H54 (cell line): ENCODE measurements at regions not wholly inside any gene's neighbourhood (a gene's known extent, or its start where the extent isn't known, plus 50 kb on each side); places are given as distances from the start of the nearest gene placed in this dataset.

Source experiments
- DNase-seq: peaks from one replicate; pipeline ENCODE4 v3.0.0; 2011; ENCODE audit warnings: low spot score, mixed read lengths; ENCODE audit not compliant: insufficient read length
- FAIRE-seq: peaks from 3 replicates; lab custom pipeline; 2011; peaks lifted over from hg19 to GRCh38; lab: Jason Lieb, UNC
- POLR2A ChIP-seq: IDR thresholded peaks from 2 replicates; pipeline ENCODE4 v1.6.1; 2011; ENCODE audit warnings: low read depth, mild to moderate bottlenecking, low read length

- no peak for TF ChIP-seq POLR2A
- DNase-seq = no peak
- FAIRE-seq = no peak
Observed at GRCh38 chr2:162912787-162913186, 74.2 kb upstream of the KCNH7 start.

GRCh38 chr2:162908567-162908966 is 70.0 kb upstream of the KCNH7 start:
- FAIRE-seq = no peak
- no peak for TF ChIP-seq POLR2A
- no peak for DNase-seq

DNA sequence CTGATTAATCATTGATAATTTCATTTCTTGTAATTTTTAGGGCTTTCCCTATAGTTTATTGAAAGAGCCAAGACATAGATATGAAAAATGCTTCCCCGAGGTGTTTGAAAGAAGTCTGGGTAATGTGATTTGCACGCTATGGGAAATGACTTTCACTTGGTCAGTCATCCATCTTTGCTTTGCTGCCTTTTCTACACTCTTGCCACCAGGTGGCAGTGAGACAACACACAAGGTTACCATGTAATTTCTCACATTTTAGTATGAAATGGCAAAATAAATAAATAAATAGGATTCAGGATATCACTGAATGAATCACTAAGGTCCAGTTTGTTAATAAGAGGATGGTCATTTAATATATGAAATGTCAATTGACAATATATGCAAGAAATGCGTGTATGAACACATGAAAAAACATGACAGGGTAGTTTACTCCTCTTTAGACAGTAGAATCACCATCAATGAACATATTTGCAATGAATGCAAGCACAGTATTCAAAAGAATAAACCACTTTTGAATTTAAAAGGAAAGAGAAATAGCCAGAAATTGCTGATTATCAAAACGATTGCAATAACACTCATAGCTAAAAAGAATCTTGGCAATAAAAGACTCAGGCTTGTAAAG is 52.2 kb upstream of the KCNH7 start:
- no peak for TF ChIP-seq POLR2A
- DNase-seq = peak; percentile 6
- peak; percentile 75 for FAIRE-seq

DNA sequence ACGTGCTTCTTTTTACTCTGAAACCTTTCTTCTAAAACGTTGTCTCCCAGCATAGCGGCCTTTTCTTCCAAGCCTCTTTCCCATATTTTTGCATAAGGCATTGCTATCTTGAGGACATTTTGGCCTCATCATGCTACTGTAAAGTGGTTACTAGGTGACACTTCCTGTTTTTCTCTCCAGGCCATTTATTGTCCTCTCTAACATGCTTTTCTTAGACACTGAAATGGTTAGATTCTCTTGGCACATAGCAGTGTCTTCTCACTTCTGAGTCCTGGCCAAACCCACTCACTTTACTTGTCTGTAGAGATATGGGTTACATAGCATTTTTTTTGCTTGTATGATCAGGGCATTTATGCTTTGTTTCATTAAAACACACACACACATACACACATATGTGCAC is 50.1 kb upstream of the KCNH7 start:
- DNase-seq (no peak), FAIRE-seq (no peak)
- TF ChIP-seq POLR2A = no peak
